Panc1 (cell line): ENCODE measurements at regions not wholly inside any gene's neighbourhood (a gene's known extent, or its start where the extent isn't known, plus 50 kb on each side); places are given as distances from the start of the nearest gene placed in this dataset.

ENCODE experiments used
- ATAC-seq: fragments of 200-7000 bp; cut with Tn5 transposase; 2 replicates; pipeline ENCODE4 v1.9.1; 2020; ENCODE audit warnings: mild to moderate bottlenecking, moderate library complexity
- BruUV-seq: library from RNA; stranded (reverse); fragments of 400-500 nt; replicated peaks from 2 replicates; lab custom pipeline; 2021; lab: Mats Ljungman, UMichigan
- CTCF ChIA-PET: fragments of 300-600 bp; sonication (Branson Sonifier 250); formaldehyde crosslinking; loops from one replicate; lab custom pipeline; 2022; ENCODE audit warnings: antibody characterized with exemption; lab: Charles Lee
- POLR2A ChIA-PET: fragments of 300-600 bp; sonication (Branson Sonifier 250); formaldehyde crosslinking; loops from one replicate; lab custom pipeline; 2022; ENCODE audit warnings: antibody characterized with exemption; lab: Charles Lee
- DNase-seq: peaks from one replicate; pipeline ENCODE4 v3.0.0-alpha.2; 2010; ENCODE audit warnings: low read depth, low spot score
- H3K27ac ChIP-seq: 2 replicates; pipeline ENCODE4 v1.5.1; 2011; ENCODE audit warnings: mild to moderate bottlenecking, low read length, inconsistent platforms
- H3K27me3 ChIP-seq: fragments of 200-500 bp; sonication (Bioruptor generic); 2 replicates; pipeline ENCODE4 v1.6.0; 2014; ENCODE audit warnings: low read length, inconsistent platforms; ENCODE audit not compliant: control insufficient read depth, insufficient read depth
- H3K36me3 ChIP-seq: fragments of 200-500 bp; sonication (Bioruptor generic); 2 replicates; pipeline ENCODE4 v1.5.1; 2014; ENCODE audit warnings: inconsistent platforms, mild to moderate bottlenecking, low read length, moderate library complexity; ENCODE audit not compliant: control insufficient read depth, insufficient read depth
- H3K4me1 ChIP-seq: 2 replicates; pipeline ENCODE4 v1.5.1; 2011; ENCODE audit warnings: inconsistent platforms, mild to moderate bottlenecking, low read length, moderate library complexity; ENCODE audit not compliant: control insufficient read depth, insufficient read depth
- H3K4me3 ChIP-seq, 2 experiments: 2 replicates each; pipeline ENCODE4 v1.5.1; 2011 to 2012; ENCODE audit warnings: low read depth in 2 of 2, low read length in 2 of 2, mild to moderate bottlenecking in 2 of 2, inconsistent platforms in 1 of 2, moderate library complexity in 1 of 2
- H3K9me3 ChIP-seq: fragments of 200-500 bp; sonication (Bioruptor generic); 2 replicates; pipeline ENCODE4 v1.5.1; 2014; ENCODE audit warnings: low read depth, mild to moderate bottlenecking, inconsistent platforms, low read length, moderate library complexity; ENCODE audit not compliant: control insufficient read depth, insufficient read depth
- POLR2AphosphoS5 ChIP-seq: IDR thresholded peaks from 2 replicates; pipeline ENCODE4 v1.6.1; 2012; ENCODE audit warnings: mild to moderate bottlenecking, low read depth, low read length, moderate library complexity
- SIN3A ChIP-seq: IDR thresholded peaks from 2 replicates; pipeline ENCODE4 v1.6.1; 2012; ENCODE audit warnings: low read depth, mild to moderate bottlenecking, low read length, moderate library complexity, borderline replicate concordance; ENCODE audit not compliant: insufficient read depth
- TCF7L2 ChIP-seq: IDR thresholded peaks from 2 replicates; pipeline ENCODE4 v1.6.1; 2011; ENCODE audit warnings: mild to moderate bottlenecking, low read depth, low read length, inconsistent platforms
- in situ Hi-C: cut with HindIII; loops from 2 replicates; pipeline ENCODE4 v1.10.0; 2016; ENCODE audit warnings: low sequenced_read_pairs, low pct_unique_long_range_greater_than_20kb
- intact Hi-C: fragments of 100-400 bp; cut with micrococcal nuclease; formaldehyde crosslinking; loops from one replicate; pipeline ENCODE4 v1.10.0; 2022; ENCODE audit not compliant: unreplicated experiment
- TF ChIP-seq, protein P1 (sequence below): fragments of 450-650 bp; IDR thresholded peaks from 2 replicates; pipeline ENCODE4 v1.5.1; 2017; ENCODE audit warnings: mild to moderate bottlenecking
- TF ChIP-seq, protein P2 (sequence below), 2 experiments: IDR thresholded peaks; 2 replicates each; pipeline ENCODE4 v1.6.1; 2011 to 2012; ENCODE audit warnings: low read depth in 2 of 2, control low read depth in 1 of 2, low read length in 1 of 2, mild to moderate bottlenecking in 1 of 2, moderate library complexity in 1 of 2; ENCODE audit not compliant: insufficient read depth in 1 of 2

- in situ Hi-C loops (no loop called here), intact Hi-C loops (no loop called here)
- H3K27ac ChIP-seq = no peak overlapping the region
- TF ChIP-seq, protein P1, sequence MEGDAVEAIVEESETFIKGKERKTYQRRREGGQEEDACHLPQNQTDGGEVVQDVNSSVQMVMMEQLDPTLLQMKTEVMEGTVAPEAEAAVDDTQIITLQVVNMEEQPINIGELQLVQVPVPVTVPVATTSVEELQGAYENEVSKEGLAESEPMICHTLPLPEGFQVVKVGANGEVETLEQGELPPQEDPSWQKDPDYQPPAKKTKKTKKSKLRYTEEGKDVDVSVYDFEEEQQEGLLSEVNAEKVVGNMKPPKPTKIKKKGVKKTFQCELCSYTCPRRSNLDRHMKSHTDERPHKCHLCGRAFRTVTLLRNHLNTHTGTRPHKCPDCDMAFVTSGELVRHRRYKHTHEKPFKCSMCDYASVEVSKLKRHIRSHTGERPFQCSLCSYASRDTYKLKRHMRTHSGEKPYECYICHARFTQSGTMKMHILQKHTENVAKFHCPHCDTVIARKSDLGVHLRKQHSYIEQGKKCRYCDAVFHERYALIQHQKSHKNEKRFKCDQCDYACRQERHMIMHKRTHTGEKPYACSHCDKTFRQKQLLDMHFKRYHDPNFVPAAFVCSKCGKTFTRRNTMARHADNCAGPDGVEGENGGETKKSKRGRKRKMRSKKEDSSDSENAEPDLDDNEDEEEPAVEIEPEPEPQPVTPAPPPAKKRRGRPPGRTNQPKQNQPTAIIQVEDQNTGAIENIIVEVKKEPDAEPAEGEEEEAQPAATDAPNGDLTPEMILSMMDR = no peak
- TF ChIP-seq POLR2AphosphoS5 (no peak), SIN3A (no peak), TCF7L2 (no peak)
- TF ChIP-seq, protein P2, sequence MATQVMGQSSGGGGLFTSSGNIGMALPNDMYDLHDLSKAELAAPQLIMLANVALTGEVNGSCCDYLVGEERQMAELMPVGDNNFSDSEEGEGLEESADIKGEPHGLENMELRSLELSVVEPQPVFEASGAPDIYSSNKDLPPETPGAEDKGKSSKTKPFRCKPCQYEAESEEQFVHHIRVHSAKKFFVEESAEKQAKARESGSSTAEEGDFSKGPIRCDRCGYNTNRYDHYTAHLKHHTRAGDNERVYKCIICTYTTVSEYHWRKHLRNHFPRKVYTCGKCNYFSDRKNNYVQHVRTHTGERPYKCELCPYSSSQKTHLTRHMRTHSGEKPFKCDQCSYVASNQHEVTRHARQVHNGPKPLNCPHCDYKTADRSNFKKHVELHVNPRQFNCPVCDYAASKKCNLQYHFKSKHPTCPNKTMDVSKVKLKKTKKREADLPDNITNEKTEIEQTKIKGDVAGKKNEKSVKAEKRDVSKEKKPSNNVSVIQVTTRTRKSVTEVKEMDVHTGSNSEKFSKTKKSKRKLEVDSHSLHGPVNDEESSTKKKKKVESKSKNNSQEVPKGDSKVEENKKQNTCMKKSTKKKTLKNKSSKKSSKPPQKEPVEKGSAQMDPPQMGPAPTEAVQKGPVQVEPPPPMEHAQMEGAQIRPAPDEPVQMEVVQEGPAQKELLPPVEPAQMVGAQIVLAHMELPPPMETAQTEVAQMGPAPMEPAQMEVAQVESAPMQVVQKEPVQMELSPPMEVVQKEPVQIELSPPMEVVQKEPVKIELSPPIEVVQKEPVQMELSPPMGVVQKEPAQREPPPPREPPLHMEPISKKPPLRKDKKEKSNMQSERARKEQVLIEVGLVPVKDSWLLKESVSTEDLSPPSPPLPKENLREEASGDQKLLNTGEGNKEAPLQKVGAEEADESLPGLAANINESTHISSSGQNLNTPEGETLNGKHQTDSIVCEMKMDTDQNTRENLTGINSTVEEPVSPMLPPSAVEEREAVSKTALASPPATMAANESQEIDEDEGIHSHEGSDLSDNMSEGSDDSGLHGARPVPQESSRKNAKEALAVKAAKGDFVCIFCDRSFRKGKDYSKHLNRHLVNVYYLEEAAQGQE (IDR thresholded peaks at IDR 0.05; ENCODE audit: insufficient read depth in 1 of 2, low read depth in 2 of 2, low read length in 1 of 2) = no peak
- ATAC-seq (no peak), DNase-seq (no peak)
- H3K4me3 ChIP-seq = no peak overlapping the region
- no TSS peak for BruUV-seq
- H3K27me3 ChIP-seq = no peaks in the 10 kb centered on the region
- no peaks in the 10 kb centered on the region for H3K9me3 ChIP-seq
- ChIA-PET CTCF (no interaction called here), POLR2A (no interaction called here)
- H3K4me1 ChIP-seq = no peaks in the 10 kb centered on the region
- H3K36me3 ChIP-seq = no peaks in the 10 kb centered on the region
Measured at GRCh38 chr12:40580346-40580745, 111.9 kb upstream of the CNTN1 start.

- ChIA-PET POLR2A (no interaction called here), CTCF (no interaction called here)
- no peak for ATAC-seq
- Histone ChIP-seq H3K27me3 (no peaks in the 10 kb centered on the region), H3K4me3 (no peak overlapping the region), H3K36me3 (no peaks in the 10 kb centered on the region), H3K9me3 (no peaks in the 10 kb centered on the region), H3K27ac (no peak overlapping the region), H3K4me1 (no peaks in the 10 kb centered on the region)
- in situ Hi-C loops = no loop called here
- no peak for TF ChIP-seq TCF7L2
- no peak for TF ChIP-seq POLR2AphosphoS5
- no peak for TF ChIP-seq SIN3A
- TF ChIP-seq, protein P1 = no peak
- TF ChIP-seq, protein P2 (IDR thresholded peaks at IDR 0.05; ENCODE audit: insufficient read depth in 1 of 2, low read depth in 2 of 2, low read length in 1 of 2) = no peak
- intact Hi-C loops = no loop called here
- BruUV-seq = no TSS peak
- DNase-seq = no peak
Measured at GRCh38 chr12:40581889-40582288, 110.3 kb upstream of the CNTN1 start.
